GM19193 (cell line): ENCODE measurements at regions not wholly inside any gene's neighbourhood (a gene's known extent, or its start where the extent isn't known, plus 50 kb on each side); places are given as distances from the start of the nearest gene placed in this dataset.

Source experiments
- POLR2A ChIP-seq: IDR thresholded peaks from 4 replicates; pipeline ENCODE4 v1.6.1; 2011; ENCODE audit not compliant: insufficient read depth, insufficient read length; ENCODE audit errors: extremely low read depth

DNA sequence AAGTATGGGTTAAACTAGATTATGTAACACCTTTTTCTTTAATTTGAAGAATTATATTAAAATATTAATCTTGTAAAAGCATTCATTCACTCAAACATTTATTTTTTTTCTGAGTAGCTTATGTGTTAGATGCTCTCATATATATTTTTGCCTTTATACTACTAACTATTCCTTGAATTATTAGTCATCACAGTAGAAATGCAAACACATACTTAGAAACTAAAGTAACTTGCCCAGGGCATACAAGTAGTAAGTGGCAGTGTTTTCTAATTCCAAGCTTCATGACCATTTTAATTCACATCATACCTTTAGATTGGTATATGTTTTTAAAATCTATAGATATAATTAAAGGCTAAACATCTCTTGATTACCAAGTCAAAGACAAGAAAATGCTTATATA, 1271.0 kb downstream of the BRINP3 start:
- no peak for TF ChIP-seq POLR2A

DNA sequence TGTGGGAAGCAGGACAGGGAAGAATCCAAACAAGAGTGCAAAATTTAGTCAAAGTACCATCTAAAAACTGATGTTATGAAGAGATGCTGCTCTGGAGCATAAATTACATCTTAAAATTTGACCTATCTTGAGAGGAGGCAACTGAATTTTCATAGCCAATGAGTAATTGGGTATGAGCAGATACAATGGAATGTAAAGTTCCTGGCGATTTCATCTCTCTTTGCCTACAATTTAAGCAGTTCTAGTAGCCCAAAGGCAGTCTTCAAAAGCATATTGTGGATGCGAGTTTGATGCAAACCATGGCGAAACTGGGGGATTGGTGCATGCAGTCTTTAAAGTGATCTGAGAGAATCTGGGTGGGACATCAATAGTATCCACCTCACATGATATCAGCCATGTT, 1265.9 kb downstream of the BRINP3 start:
- no peak for TF ChIP-seq POLR2A

DNA sequence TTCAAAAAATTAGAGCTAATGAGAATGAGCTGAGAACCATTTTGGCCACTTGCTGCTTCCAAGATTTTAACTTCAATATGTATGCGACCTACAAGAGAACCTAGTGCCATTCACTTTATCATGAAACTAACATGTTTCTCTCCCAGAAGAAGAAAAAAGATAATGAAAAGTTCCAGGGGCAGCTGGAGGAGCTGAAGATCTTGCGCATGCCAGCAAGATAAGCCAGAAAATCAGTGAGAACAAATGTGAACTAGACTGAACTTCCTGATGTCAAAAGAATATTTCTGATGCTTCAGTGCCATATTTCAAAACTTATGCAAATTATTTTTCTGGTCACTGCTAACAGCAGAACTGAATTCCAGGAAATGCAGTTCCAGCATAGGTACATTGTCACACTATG, 1265.1 kb downstream of the BRINP3 start:
- no peak for TF ChIP-seq POLR2A

DNA sequence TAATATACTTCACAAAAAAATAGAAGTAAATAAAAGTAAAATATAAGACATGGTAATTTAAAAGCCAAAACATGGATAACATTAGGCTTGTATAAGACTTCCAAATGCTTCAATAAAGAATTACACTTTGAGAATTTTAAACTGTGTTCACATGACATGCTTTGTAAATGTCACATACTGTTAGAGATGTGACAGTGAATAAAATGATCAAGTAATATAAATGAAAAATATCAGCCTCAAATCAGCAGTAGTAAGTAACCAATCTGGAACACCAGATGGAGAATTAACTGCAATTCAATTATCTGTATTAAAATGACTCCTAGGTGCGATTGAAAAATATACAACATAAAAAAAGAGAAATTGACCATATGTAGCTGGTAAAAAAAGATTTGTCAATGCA, 1260.8 kb downstream of the BRINP3 start:
- TF ChIP-seq POLR2A, result no peak

DNA sequence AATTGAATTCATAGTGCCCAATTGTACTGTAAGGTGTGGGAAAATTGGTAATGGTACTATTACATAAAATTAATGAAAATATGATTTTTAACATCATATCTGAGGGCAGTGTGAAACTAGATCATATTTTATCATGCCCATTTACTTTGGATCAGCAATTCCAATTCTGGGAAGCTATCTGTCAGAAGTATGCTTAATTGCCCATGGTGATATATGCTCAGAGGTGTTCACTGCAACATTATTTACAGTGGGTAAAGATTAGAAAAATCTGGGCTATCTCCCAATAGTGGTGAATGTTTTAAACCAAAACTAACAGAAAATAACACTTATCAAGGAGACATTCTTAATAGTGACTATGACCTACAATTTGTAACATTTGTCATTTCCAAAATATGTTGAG, 1260.0 kb downstream of the BRINP3 start:
- no peak for TF ChIP-seq POLR2A

DNA sequence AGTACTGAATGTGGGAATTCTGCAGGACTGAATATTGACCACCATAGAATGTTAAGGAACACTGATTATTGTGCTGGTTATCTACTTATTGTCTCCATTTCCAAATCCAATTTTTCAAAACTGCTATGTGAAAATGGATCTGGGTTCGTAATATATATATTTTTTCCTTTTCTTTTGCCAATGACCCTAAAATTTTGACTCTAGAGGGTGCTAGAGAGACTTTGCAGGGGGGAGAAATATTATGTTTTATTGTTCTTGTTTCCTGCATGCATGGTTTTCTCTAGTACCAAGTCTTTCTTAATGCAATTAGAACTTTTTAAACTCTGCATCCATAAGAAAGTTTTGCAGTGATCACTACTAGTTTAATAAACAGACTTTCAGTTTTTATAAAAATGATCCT, 1256.9 kb downstream of the BRINP3 start:
- no peak for TF ChIP-seq POLR2A

DNA sequence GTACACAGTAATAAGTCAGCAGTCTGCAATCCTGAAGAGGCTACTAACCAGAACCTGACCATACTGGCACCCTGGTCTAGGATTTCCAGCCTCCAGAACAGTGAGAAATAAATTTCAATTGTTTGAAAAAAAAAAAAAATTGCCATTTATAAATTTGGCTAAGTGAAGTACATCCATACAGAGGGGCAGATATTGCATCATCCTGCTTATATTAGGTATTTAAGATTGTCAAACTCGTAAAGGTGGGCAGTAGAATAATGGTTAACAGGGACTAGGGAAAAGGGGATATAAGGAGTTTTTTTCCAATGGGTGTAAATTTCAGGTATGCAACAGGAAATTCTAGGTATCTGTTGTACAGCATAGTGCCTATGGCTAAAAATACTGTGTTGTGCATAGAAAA, 1250.9 kb downstream of the BRINP3 start:
- no peak for TF ChIP-seq POLR2A

DNA sequence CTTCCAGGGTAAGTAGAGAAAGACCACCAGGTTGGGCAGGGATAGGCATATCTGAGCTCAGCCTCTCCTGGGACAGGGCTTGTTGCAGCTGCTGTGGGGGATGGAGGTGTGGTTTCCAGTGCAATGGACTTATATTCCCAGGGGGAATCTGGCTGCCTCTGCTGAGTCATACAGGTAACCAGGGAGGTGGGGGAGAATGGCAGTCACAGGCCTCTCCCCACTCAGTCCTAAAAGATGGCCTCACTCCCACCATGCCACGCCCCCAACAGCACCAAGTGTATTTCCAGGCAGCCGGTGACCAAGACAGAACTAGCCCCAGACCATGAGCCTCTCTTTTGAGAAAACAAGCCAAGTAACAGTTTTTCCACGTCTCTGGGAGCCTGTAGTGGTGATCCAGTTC, 1240.7 kb downstream of the BRINP3 start:
- no peak for TF ChIP-seq POLR2A

DNA sequence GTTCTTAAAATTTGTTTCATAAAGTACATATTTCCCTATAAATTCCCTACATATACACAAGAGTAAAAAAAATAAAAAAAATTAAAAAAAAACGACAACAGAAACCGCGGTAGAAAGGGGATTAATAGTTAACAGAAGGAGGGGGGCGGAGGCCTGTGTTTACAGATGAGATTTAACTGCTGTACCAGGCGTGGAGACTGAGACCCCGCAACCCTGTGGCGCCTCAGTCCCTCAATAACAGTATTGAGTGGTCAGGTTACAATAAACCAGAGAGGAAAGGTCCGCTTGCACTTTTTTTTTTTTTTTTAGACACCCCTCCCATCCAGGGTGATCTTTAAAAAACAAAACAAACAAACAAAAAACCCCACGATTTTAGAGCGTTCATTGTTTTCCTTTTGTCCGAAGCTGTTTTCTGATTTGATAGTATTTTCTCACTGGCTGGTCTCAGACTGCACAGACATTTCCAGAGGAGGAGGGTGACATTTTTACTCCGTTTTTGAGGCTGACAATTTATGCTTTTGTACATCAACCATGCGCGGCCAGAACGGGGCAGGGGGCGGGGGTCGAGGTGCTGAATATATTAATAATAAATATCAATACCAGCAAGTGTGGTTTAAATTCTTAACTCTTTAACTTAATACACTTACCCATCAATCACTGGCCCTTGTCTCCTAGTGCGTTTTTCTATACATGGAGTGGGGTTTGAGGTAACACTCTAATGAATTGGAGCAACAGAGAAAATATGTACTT, 1223.9 kb downstream of the BRINP3 start:
- TF ChIP-seq POLR2A, result no peak

DNA sequence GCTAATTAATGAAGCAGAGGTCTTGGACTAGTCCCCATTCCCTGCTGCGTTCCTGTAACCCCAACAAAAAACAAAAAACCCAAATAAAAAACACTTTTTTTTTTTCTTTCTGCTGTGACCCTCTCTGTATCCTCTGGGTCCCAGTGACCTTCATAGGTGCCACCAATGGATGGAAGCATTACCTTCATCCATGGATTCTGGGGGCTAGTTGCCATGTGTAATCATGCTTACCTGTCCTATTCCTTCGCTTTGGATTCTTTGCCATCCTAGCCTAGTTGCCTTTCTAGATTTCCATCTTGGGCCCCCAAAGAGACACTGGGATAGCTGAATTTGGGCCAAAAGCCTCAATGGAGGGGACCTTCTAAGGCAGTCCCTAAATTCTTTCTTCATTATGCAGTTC, 1208.7 kb downstream of the BRINP3 start:
- no peak for TF ChIP-seq POLR2A

DNA sequence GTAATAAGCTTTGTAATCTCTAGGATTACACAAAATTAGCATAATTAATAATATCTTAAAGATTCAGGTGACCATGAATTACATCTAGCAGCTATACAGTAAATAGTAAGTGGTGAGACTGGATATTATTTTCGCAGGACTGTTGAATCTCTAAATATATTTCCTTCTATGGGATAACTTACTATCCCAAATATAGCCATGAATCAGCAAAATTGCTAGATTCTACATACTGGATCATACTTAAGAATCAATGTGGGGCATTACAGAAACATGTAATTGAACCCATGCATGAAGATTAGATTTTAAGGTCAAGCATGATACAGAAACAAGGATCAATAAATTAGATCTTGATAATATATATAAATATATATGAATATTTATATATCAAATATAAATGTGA, 1203.4 kb downstream of the BRINP3 start:
- TF ChIP-seq POLR2A, result no peak

DNA sequence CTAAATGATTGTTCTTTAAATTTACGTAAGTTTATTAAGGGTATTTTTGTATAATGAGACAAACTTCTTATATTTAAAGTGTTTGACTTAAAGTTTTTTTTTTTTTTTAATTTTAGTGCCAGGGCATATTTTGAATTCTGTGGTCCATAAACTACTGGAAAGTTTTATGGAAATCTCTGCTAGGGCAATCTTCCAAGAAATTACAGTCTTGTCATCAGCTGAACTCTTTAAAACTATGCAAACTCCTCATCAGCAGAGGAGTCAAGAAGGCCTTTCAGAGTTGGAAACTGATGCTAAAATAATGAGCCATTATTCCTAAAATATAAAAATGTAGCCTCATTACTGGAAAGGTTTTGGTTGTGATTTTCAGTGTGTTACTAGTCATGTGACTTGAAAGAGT, 1201.9 kb downstream of the BRINP3 start:
- no peak for TF ChIP-seq POLR2A

DNA sequence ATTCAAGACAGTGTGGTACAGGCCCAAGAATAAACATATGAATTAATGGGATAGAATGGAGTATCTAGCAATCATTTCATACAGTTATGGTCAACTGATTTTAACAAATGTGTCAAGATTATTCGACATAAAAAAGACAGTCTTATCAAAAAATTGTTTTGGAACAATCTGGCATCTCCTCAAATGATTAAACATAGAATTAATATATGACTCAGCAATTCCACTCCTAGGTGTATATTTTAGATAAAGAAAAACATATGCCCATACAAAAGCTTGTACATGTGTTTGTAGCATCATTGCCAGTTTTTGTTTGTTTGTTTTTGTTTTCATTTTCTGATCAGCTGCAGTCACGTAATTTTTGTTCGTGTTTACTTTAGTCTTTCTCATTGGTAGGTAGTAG, 1188.3 kb downstream of the BRINP3 start:
- TF ChIP-seq POLR2A, result no peak

DNA sequence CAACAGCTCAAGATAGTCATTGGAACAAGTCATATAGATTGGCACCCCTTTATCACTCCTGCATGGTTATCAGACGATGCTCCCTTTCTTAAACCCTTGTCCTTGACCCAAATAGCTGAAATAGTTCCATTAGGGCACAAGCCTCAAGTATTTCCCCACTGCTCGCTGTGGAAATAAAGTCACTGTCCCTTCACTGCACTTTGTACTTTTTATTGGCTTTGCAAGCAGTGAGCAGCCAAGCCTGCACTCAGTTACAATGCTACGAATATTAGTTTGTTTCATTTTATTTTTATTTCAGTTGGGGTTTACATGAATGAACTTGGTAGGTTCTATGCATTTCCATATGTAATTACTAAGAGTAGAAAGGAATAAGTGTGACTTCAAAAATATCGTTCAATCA, 1176.4 kb downstream of the BRINP3 start:
- no peak for TF ChIP-seq POLR2A

DNA sequence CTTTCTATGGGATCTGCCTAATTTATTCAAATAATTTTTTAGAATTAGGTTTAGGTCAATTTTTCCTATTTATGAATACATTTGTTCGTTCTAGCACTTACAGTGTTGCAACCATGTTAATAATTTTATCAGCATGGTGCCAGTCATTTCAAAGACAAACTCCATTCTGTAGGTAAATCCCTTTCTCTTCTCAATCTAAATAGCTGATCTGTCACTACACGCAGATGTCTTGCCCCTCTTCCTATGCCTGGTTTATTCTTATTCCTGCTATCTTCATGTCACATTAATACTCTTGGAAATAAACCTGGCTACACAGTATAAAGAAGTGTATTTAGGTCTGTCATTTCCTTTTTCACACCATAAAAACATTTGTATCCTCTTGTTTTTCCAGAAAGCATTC, 1172.4 kb downstream of the BRINP3 start:
- no peak for TF ChIP-seq POLR2A

DNA sequence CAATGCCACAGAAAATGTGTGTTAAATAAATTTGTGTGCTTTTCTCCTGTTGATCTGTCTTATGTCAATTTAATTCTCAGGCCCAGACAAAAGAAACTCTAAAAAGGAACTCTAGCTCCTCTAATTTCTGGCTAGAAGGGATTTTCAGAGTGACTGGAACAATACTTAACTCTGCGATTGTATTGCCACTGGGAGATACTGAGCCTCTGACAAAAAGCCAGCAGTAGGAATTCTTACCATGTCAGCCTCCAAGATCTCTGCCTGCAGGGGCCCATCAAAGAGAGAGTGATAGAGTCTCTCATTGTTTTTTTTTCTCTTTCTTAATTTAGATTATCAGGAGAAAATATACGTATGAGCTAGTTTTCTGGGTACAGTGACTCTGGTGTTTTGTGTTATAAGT, 1165.7 kb downstream of the BRINP3 start:
- no peak for TF ChIP-seq POLR2A

DNA sequence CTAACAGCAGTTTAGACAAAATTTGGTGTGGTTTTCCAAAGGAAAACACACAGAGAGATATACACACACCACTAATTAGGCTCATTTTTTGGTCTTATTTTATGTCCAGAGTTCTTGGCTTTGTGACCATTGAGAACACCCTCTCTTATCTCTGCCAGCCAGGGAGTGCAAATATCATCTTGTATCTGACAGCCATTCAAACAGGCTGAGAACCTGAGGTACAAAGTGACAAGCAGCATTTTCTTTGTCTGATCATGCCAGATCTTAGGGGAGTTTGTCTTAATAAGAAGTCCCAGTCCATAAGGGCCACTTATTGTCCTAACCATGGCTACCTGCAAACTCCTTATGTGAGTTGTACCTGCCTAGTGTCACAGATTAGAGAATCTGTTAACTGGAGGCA, 1165.2 kb downstream of the BRINP3 start:
- no peak for TF ChIP-seq POLR2A

DNA sequence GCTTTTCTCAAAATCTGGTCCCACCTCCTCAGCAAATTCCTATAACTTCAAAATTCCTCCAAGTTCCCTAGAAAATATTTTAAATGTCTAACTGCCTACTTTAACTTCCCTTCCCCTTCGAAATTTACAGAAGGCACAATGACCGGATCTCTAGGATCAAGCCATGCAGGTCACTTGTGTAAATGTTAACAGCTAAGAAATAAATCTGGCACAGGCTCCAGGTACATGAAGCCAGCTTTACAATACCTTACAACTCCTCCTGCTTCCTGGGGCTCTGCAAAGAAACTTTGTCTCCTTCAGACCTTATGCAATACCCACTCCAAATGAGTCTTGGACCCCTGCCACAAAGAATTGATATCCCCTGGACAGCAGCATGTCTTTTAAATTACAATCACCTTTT, 1164.2 kb downstream of the BRINP3 start:
- no peak for TF ChIP-seq POLR2A
